GM23338 (cell line): ENCODE measurements at regions not wholly inside any gene's neighbourhood (a gene's known extent, or its start where the extent isn't known, plus 50 kb on each side); places are given as distances from the start of the nearest gene placed in this dataset.

Experiments
- ATAC-seq: fragments of 200-7000 bp; cut with Tn5 transposase; 3 replicates; pipeline ENCODE4 v1.9.1; 2020
- DNase-seq: peaks from one replicate; pipeline ENCODE4 v3.0.0-alpha.2; 2015; ENCODE audit warnings: low spot score
- H2AFZ ChIP-seq: fragments of 200-600 bp; sonication (generic); 2 replicates; pipeline ENCODE4 v1.8.0; 2016; ENCODE audit warnings: antibody characterized with exemption, mild to moderate bottlenecking, moderate library complexity
- H3F3A ChIP-seq: fragments of 200-600 bp; sonication (generic); replicated peaks from 2 replicates; pipeline ENCODE4 v1.8.0; 2017; ENCODE audit warnings: antibody characterized with exemption, mixed run types, low read depth
- H3K27ac ChIP-seq: fragments of 200-600 bp; sonication (generic); 2 replicates; pipeline ENCODE4 v1.6.1; 2016; ENCODE audit warnings: low read depth
- H3K27me3 ChIP-seq: fragments of 200-600 bp; sonication (generic); 2 replicates; pipeline ENCODE4 v1.8.0; 2016; ENCODE audit warnings: mild to moderate bottlenecking, mixed run types, moderate library complexity; ENCODE audit not compliant: insufficient read depth
- H3K36me3 ChIP-seq: fragments of 200-600 bp; sonication (generic); 2 replicates; pipeline ENCODE4 v1.8.0; 2016; ENCODE audit warnings: mild to moderate bottlenecking; ENCODE audit not compliant: insufficient read depth
- H3K4me1 ChIP-seq: fragments of 200-600 bp; sonication (generic); 2 replicates; pipeline ENCODE4 v1.8.0; 2016; ENCODE audit warnings: mild to moderate bottlenecking, moderate library complexity; ENCODE audit not compliant: insufficient read depth
- H3K4me2 ChIP-seq: fragments of 200-600 bp; sonication (generic); 2 replicates; pipeline ENCODE4 v1.7.1; 2017; ENCODE audit warnings: mixed run types
- H3K4me3 ChIP-seq: fragments of 200-600 bp; sonication (generic); 2 replicates; pipeline ENCODE4 v1.6.1; 2016; ENCODE audit warnings: mixed run types
- H3K79me2 ChIP-seq: fragments of 200-600 bp; sonication (generic); replicated peaks from 2 replicates; pipeline ENCODE4 v1.8.0; 2017; ENCODE audit warnings: mild to moderate bottlenecking; ENCODE audit not compliant: insufficient read depth
- H3K9me2 ChIP-seq: fragments of 200-600 bp; sonication (generic); 2 replicates; pipeline ENCODE4 v1.8.0; 2017; ENCODE audit not compliant: insufficient read depth
- H4K20me1 ChIP-seq: fragments of 200-600 bp; sonication (generic); replicated peaks from 2 replicates; pipeline ENCODE4 v1.8.0; 2017; ENCODE audit warnings: mild to moderate bottlenecking; ENCODE audit not compliant: insufficient read depth
- H3K27ac Mint-ChIP-seq: 2 replicates; pipeline ENCODE4 v1.8.0; 2020; ENCODE audit warnings: inconsistent platforms, mild to moderate bottlenecking, moderate library complexity, mixed read lengths
- H3K27me3 Mint-ChIP-seq: 3 replicates; pipeline ENCODE4 v1.8.0; 2022; ENCODE audit warnings: low read depth, mild to moderate bottlenecking, moderate library complexity, mixed read lengths, inconsistent platforms; ENCODE audit not compliant: insufficient read depth, poor library complexity
- H3K36me3 Mint-ChIP-seq: 3 replicates; pipeline ENCODE4 v1.8.0; 2021; ENCODE audit warnings: low read depth, mild to moderate bottlenecking, inconsistent platforms, moderate library complexity, mixed read lengths
- H3K4me1 Mint-ChIP-seq: 3 replicates; pipeline ENCODE4 v1.8.0; 2020; ENCODE audit warnings: mild to moderate bottlenecking, inconsistent platforms, mixed read lengths
- H3K4me3 Mint-ChIP-seq: 3 replicates; pipeline ENCODE4 v1.8.0; 2021; ENCODE audit warnings: moderate library complexity, mild to moderate bottlenecking, inconsistent platforms, mixed read lengths
- H3K9me3 Mint-ChIP-seq: 3 replicates; pipeline ENCODE4 v1.8.0; 2020; ENCODE audit warnings: moderate library complexity, mild to moderate bottlenecking, inconsistent platforms, mixed read lengths
- CREB1 ChIP-seq: fragments of 250-450 bp; sonication (Bioruptor Pico); IDR thresholded peaks from 2 replicates; pipeline ENCODE4 v1.5.0; 2020; ENCODE audit warnings: low read depth, mild to moderate bottlenecking, moderate library complexity
- EZH2 ChIP-seq: fragments of 200-600 bp; sonication (generic); IDR thresholded peaks from one replicate; pipeline ENCODE4 v1.8.0; 2017; ENCODE audit warnings: antibody characterized with exemption, mild to moderate bottlenecking, low read depth; ENCODE audit not compliant: unreplicated experiment
- EZH2phosphoT487 ChIP-seq: fragments of 200-600 bp; sonication (generic); IDR thresholded peaks from one replicate; pipeline ENCODE4 v1.8.1; 2018; ENCODE audit warnings: antibody characterized with exemption; ENCODE audit not compliant: unreplicated experiment
- JUNB ChIP-seq: IDR thresholded peaks from one replicate; pipeline ENCODE4 v1.6.1; 2016; ENCODE audit warnings: antibody characterized with exemption; ENCODE audit not compliant: unreplicated experiment
- NANOG ChIP-seq: IDR thresholded peaks from 2 replicates; pipeline ENCODE4 v1.6.1; 2016; ENCODE audit warnings: antibody characterized with exemption, borderline replicate concordance
- POLR2AphosphoS5 ChIP-seq: IDR thresholded peaks from 2 replicates; pipeline ENCODE4 v1.6.1; 2016; ENCODE audit warnings: antibody characterized with exemption, low read depth
- REST ChIP-seq: IDR thresholded peaks from one replicate; pipeline ENCODE4 v1.6.1; 2018; ENCODE audit warnings: antibody characterized with exemption; ENCODE audit not compliant: unreplicated experiment
- STAT1 ChIP-seq: IDR thresholded peaks from one replicate; pipeline ENCODE4 v1.6.1; 2016; ENCODE audit warnings: antibody characterized with exemption; ENCODE audit not compliant: unreplicated experiment
- ZNF114 ChIP-seq: fragments of 250-450 bp; sonication (Bioruptor Pico); IDR thresholded peaks from 2 replicates; pipeline ENCODE4 v1.5.0; 2020; ENCODE audit warnings: mild to moderate bottlenecking, moderate library complexity
- ZNF331 ChIP-seq: fragments of 250-450 bp; sonication (Bioruptor Pico); IDR thresholded peaks from 2 replicates; pipeline ENCODE4 v1.5.0; 2020; ENCODE audit warnings: low read depth, mild to moderate bottlenecking, moderate library complexity
- ZNF462 ChIP-seq: fragments of 250-450 bp; sonication (Bioruptor Pico); IDR thresholded peaks from 2 replicates; pipeline ENCODE4 v1.5.0; 2020; ENCODE audit warnings: mild to moderate bottlenecking, moderate library complexity
- TF ChIP-seq, protein P1 (sequence below): IDR thresholded peaks from 2 replicates; pipeline ENCODE4 v1.6.1; 2016; ENCODE audit warnings: antibody characterized with exemption
- TF ChIP-seq, protein P2 (sequence below), 2 experiments: fragments of 200-600 bp in 1 of 2; sonication (generic) in 1 of 2; conservative IDR thresholded peaks; 2 replicates each; pipeline versions ENCODE4 v1.5.1 to v1.6.1; 2016 to 2017; ENCODE audit warnings: antibody characterized with exemption in 2 of 2, low read depth in 2 of 2, mild to moderate bottlenecking in 2 of 2, moderate library complexity in 1 of 2

GRCh38 chr12:19857204-19857603 lies 417.9 kb downstream of the AEBP2 start (continued):
- TF ChIP-seq ZNF462 (CRISPR knock-in tag) (no peak), NANOG (no peak), CREB1 (no peak)

DNA sequence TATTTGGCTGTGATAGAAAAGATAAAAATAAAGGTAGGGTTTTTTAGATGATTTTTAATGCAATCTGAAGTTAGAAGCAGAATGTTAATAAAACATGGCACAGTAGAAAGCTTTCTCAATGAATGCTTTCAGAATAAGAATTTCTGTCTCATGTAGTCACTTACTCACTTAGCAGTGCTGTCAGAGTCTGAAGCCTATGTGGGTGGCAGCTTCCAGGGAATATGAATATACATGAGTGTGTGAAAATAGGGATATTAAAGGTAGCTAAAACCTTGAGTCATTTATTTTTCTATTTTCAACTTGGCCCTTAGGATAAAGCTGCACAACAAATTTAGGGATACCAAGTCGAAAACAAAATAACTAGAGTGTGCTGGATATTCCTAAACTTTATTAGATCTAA lies 427.9 kb downstream of the AEBP2 start:
- Histone ChIP-seq H3K36me3 (no peaks in the 10 kb centered on the region), H3K79me2 (no peaks in the 10 kb centered on the region)
- no peaks in the 10 kb centered on the region for H3K36me3 Mint-ChIP-seq
- TF ChIP-seq CREB1 (no peak), ZNF331 (CRISPR knock-in tag) (no peak), REST (no peak), EZH2 (no peak), ZNF114 (CRISPR knock-in tag) (no peak), JUNB (no peak), STAT1 (no peak), POLR2AphosphoS5 (no peak), EZH2phosphoT487 (no peak)
- TF ChIP-seq, protein P1, sequence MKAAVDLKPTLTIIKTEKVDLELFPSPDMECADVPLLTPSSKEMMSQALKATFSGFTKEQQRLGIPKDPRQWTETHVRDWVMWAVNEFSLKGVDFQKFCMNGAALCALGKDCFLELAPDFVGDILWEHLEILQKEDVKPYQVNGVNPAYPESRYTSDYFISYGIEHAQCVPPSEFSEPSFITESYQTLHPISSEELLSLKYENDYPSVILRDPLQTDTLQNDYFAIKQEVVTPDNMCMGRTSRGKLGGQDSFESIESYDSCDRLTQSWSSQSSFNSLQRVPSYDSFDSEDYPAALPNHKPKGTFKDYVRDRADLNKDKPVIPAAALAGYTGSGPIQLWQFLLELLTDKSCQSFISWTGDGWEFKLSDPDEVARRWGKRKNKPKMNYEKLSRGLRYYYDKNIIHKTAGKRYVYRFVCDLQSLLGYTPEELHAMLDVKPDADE: no peak
- TF ChIP-seq, protein P2, sequence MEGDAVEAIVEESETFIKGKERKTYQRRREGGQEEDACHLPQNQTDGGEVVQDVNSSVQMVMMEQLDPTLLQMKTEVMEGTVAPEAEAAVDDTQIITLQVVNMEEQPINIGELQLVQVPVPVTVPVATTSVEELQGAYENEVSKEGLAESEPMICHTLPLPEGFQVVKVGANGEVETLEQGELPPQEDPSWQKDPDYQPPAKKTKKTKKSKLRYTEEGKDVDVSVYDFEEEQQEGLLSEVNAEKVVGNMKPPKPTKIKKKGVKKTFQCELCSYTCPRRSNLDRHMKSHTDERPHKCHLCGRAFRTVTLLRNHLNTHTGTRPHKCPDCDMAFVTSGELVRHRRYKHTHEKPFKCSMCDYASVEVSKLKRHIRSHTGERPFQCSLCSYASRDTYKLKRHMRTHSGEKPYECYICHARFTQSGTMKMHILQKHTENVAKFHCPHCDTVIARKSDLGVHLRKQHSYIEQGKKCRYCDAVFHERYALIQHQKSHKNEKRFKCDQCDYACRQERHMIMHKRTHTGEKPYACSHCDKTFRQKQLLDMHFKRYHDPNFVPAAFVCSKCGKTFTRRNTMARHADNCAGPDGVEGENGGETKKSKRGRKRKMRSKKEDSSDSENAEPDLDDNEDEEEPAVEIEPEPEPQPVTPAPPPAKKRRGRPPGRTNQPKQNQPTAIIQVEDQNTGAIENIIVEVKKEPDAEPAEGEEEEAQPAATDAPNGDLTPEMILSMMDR (conservative IDR thresholded peaks at IDR 0.05; ENCODE audit: low read depth in 2 of 2): no peak

More for the DNA sequence above, 427.9 kb downstream of the AEBP2 start:
- H3K27me3 Mint-ChIP-seq: peaks cover 2% of the 10 kb centered on the region
- ATAC-seq (no peak), DNase-seq (no peak)
- no peak overlapping the region for H3K27ac Mint-ChIP-seq
- Histone ChIP-seq H3K4me1 (no peaks in the 10 kb centered on the region), H4K20me1 (no peaks in the 10 kb centered on the region), H2AFZ (no peak overlapping the region), H3K27ac (no peak overlapping the region), H3K9me2 (no peaks in the 10 kb centered on the region), H3K27me3 (no peaks in the 10 kb centered on the region), H3K4me3 (no peak overlapping the region), H3F3A (no peaks in the 10 kb centered on the region), H3K4me2 (no peak overlapping the region)
- no peak overlapping the region for H3K4me3 Mint-ChIP-seq
- no peaks in the 10 kb centered on the region for H3K9me3 Mint-ChIP-seq
- no peaks in the 10 kb centered on the region for H3K4me1 Mint-ChIP-seq
